Mucosa of descending colon (tissue), 3 donors: ENCODE measurements at regions not wholly inside any gene's neighbourhood (a gene's known extent, or its start where the extent isn't known, plus 50 kb on each side); places are given as distances from the start of the nearest gene placed in this dataset.
"Not testable (repeated sequence)": the region's sequence is repeated elsewhere in the genome, so short reads cannot be mapped to it uniquely, and the experiment has no call there.

ENCODE experiments used
- ATAC-seq: fragments of 200-7000 bp; cut with Tn5 transposase; one replicate; pipeline ENCODE4 v1.9.1; 2020; ENCODE audit warnings: mild to moderate bottlenecking, moderate library complexity
- DNase-seq, 3 donors: peaks; one replicate each; pipeline ENCODE4 v3.0.0-alpha.2; 2020
- H3K36me3 ChIP-seq: fragments of 200-600 bp; one replicate; pipeline ENCODE4 v1.8.0; 2021; ENCODE audit warnings: low read depth, mild to moderate bottlenecking
- H3K4me1 ChIP-seq: fragments of 200-600 bp; one replicate; pipeline ENCODE4 v1.8.0; 2021; ENCODE audit warnings: low read depth, mild to moderate bottlenecking
- H3K4me3 ChIP-seq: fragments of 200-600 bp; one replicate; pipeline ENCODE4 v1.8.0; 2021; ENCODE audit warnings: mild to moderate bottlenecking
- H3K9me3 ChIP-seq: fragments of 200-600 bp; one replicate; pipeline ENCODE4 v1.8.0; 2021; ENCODE audit warnings: mild to moderate bottlenecking
- CTCF ChIP-seq: fragments of 200-600 bp; IDR thresholded peaks from one replicate; pipeline ENCODE4 v1.8.0; 2022; ENCODE audit warnings: antibody characterized with exemption, mild to moderate bottlenecking
- intact Hi-C, 2 donors: fragments of 100-400 bp; cut with DNase I in 1 of 2; cut with micrococcal nuclease in 1 of 2; formaldehyde crosslinking; loops; one replicate each; pipeline versions ENCODE4 v1.11.0 to v1.11.1; 2022; cut with DNase I, micrococcal nuclease
- donor health status: DM: no; HTN: no; CAD: no; lungs with moderate emphysema.
- donor health status: DM: no; HTN: no; CAD: no.
- donor health status: DM: no; HTN: yes; CAD: no.

- TF ChIP-seq CTCF = no peak
- H3K36me3 ChIP-seq = no peaks in the 10 kb centered on the region
- intact Hi-C loops = no loop called here
- H3K4me3 ChIP-seq = no peak overlapping the region
- ATAC-seq (no peak), DNase-seq (no peak)
- peaks cover 52% of the 10 kb centered on the region for H3K9me3 ChIP-seq
- H3K4me1 ChIP-seq = no peaks in the 10 kb centered on the region
These were observed 1524.4 kb upstream of the TPTE start for GRCh38 chr21:8997011-8997440.

- H3K4me1 ChIP-seq, H3K36me3 ChIP-seq, DNase-seq, H3K4me3 ChIP-seq, intact Hi-C loops, ATAC-seq: not testable (repeated sequence)
- H3K9me3 ChIP-seq = peaks cover 52% of the 10 kb centered on the region
These were observed 1523.7 kb upstream of the TPTE start for GRCh38 chr21:8997443-8998390.

- ATAC-seq, H3K4me3 ChIP-seq, intact Hi-C loops, H3K36me3 ChIP-seq, H3K4me1 ChIP-seq, DNase-seq: not testable (repeated sequence)
- peaks cover 45% of the 10 kb centered on the region for H3K9me3 ChIP-seq
These were observed 1522.9 kb upstream of the TPTE start for GRCh38 chr21:8998480-8998879.

GRCh38 chr21:8998946-8999681, 1522.3 kb upstream of the TPTE start:
- Histone ChIP-seq H3K4me1 (no peaks in the 10 kb centered on the region), H3K9me3 (peaks cover 38% of the 10 kb centered on the region), H3K36me3 (no peaks in the 10 kb centered on the region), H3K4me3 (no peak overlapping the region)
- intact Hi-C loops = no loop called here
- TF ChIP-seq CTCF = no peak
- ATAC-seq = no peak
- DNase-seq = no peak

GRCh38 chr21:9000132-9000531, 1521.3 kb upstream of the TPTE start:
- intact Hi-C loops, H3K36me3 ChIP-seq, H3K4me1 ChIP-seq, ATAC-seq, H3K4me3 ChIP-seq, DNase-seq: not testable (repeated sequence)
- H3K9me3 ChIP-seq = peaks cover 30% of the 10 kb centered on the region

GRCh38 chr21:9000671-9001070, 1520.7 kb upstream of the TPTE start:
- H3K9me3 ChIP-seq = peaks cover 24% of the 10 kb centered on the region
- DNase-seq, H3K4me1 ChIP-seq, H3K36me3 ChIP-seq, ATAC-seq, intact Hi-C loops, H3K4me3 ChIP-seq: not testable (repeated sequence)

- ATAC-seq, H3K4me1 ChIP-seq, H3K36me3 ChIP-seq, H3K4me3 ChIP-seq, intact Hi-C loops, DNase-seq: not testable (repeated sequence)
- peaks cover 26% of the 10 kb centered on the region for H3K9me3 ChIP-seq
These were observed 1519.3 kb upstream of the TPTE start for GRCh38 chr21:9001890-9002663.

GRCh38 chr21:9003909-9004814, 1517.2 kb upstream of the TPTE start:
- ATAC-seq, DNase-seq, H3K4me1 ChIP-seq, intact Hi-C loops, H3K4me3 ChIP-seq, H3K36me3 ChIP-seq: not testable (repeated sequence)
- H3K9me3 ChIP-seq = peaks cover 18% of the 10 kb centered on the region

GRCh38 chr21:9004815-9005518, 1516.4 kb upstream of the TPTE start:
- peaks cover 14% of the 10 kb centered on the region for H3K9me3 ChIP-seq
- H3K4me3 ChIP-seq, H3K4me1 ChIP-seq, intact Hi-C loops, ATAC-seq, DNase-seq, H3K36me3 ChIP-seq: not testable (repeated sequence)

GRCh38 chr21:9005671-9006070, 1515.7 kb upstream of the TPTE start:
- DNase-seq, H3K4me3 ChIP-seq, intact Hi-C loops, H3K36me3 ChIP-seq, ATAC-seq, H3K4me1 ChIP-seq: not testable (repeated sequence)
- H3K9me3 ChIP-seq = peaks cover 11% of the 10 kb centered on the region
